ENCODE measurements at regions not wholly inside any gene's neighbourhood (a gene's known extent, or its start where the extent isn't known, plus 50 kb on each side); places are given as distances from the start of the nearest gene placed in this dataset.
"Not testable (repeated sequence)": the region's sequence is repeated elsewhere in the genome, so short reads cannot be mapped to it uniquely, and the experiment has no call there.

- no peak for DNase-seq
Measured at GRCh38 chr2:4762951-4763376, 929.2 kb upstream of the SOX11 start.

GRCh38 chr2:4765787-4766530, 926.2 kb upstream of the SOX11 start:
- DNase-seq, result no peak

DNA sequence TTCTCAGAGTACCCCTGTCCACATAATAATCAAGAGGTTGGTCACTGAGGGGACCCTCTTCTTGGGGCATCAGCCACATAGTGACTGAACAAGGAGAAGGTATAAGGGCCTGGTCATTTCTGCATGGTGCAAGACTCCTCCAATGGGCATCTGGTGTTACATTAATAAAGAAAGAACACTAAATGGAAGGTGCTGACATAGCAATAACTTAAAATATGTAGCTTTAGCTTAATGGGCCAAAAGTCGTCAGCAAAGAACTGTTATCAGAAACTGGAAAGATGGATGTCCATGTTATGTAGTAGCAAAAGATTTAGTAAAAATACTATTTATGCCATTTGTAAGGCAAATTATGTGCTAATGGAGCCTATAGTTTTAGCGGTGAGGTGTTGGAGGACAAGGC, 916.5 kb upstream of the SOX11 start:
- DNase-seq, result no peak

DNA sequence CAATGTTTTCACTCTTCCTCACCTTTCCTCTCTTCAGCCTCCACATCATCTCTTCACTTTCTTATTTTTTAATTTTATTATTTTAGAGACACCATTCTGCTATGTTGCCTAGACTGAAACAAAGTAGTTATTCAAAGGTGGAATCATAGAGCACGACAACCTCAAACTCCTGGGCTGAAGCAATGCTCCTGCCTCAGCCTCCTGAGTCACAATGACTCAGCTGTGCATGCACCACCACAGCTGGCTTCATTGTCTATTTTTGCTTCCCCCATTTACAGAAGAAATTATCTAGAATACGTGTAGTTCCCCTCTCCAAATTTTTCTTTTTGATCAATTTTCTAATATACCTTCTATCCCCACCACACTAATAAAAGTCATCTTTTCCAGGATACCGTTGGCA, 911.5 kb upstream of the SOX11 start:
- DNase-seq, result no peak

- DNase-seq, result no peak
Measured at GRCh38 chr2:4782647-4783046, 909.5 kb upstream of the SOX11 start.

DNA sequence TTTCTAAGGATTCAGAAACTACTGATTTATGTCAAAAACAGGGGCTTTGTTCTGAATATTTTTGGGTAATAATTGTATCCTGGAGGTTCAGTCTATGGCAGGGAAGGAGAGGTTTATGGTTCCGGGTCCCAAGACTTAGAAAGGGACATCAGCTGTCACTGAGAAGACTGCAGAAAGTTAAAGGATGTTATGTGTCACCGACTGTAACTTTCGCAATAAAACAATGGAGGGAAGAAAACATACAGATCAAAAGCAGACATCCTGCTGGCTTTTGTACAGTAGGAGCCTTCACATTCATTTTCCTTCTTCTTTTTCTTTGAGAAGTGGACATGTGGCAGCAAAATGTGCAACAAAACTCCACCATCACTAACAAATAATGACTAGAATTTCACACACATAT, 900.7 kb upstream of the SOX11 start:
- no peak for DNase-seq

GRCh38 chr2:4792126-4792525, 900.1 kb upstream of the SOX11 start:
- DNase-seq, result no peak

- DNase-seq, result no peak
Measured at GRCh38 chr2:4803396-4803795, 888.8 kb upstream of the SOX11 start.

GRCh38 chr2:4814137-4814536, 878.0 kb upstream of the SOX11 start:
- DNase-seq, result not testable (repeated sequence)

DNA sequence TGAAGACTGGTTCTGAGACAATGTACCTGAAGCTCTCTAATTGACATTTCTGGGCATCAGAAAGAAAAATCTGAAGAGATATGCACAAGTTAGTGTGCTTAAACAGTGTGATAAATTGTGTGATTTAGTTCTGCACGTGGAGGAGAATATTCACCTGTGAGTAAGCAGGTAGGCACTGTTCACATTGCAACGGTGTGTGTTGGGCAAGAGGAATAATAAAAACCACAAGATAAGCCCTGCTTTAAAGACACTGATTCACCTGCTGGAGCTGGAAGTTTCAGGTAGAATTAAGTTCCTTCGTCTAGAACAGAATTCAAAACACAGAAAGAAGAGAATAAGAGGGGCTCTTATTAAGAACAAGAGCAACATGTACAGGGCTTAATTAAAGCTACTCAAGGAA, 864.3 kb upstream of the SOX11 start:
- no peak for DNase-seq

GRCh38 chr2:4828682-4829374, 863.4 kb upstream of the SOX11 start:
- no peak for DNase-seq

GRCh38 chr2:4831751-4832150, 860.4 kb upstream of the SOX11 start:
- no peak for DNase-seq

DNA sequence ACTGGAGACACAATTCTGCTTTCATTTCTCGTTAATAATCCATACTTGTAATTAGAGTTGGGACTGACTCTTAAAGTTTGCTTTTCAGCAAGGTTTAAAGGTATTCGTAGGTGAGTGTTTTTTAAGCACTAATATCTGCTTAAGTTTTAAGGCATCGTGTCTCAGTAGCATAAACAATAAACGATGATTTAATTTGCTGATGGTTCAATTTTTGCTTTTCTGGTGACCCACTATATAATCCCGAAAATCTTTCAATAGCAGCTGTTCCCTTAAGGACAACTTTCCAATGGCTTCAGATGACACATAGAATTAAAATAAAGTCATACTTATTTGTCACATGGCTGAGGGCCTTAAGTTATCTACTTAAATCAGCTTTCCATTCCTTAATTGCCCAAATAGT, 859.5 kb upstream of the SOX11 start:
- DNase-seq, result no peak

DNA sequence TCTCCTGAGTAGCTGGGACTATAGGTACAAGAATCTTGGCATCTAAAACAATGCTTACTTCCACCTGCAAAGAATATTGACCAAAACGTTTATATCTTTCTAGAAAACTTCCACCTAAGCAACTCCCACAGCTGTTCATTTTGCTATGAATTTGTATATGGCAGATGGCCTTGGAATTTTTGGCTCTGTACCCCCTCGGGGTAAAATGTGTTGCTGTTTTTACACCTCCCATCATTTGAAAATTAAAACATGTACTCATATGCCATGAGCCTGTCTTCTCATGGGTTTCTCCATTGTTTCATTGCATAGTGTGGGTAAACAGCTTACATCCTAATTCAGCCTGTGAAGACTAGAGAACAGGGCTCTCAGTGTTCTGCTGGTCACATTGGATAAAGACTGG, 853.6 kb upstream of the SOX11 start:
- no peak for DNase-seq

DNA sequence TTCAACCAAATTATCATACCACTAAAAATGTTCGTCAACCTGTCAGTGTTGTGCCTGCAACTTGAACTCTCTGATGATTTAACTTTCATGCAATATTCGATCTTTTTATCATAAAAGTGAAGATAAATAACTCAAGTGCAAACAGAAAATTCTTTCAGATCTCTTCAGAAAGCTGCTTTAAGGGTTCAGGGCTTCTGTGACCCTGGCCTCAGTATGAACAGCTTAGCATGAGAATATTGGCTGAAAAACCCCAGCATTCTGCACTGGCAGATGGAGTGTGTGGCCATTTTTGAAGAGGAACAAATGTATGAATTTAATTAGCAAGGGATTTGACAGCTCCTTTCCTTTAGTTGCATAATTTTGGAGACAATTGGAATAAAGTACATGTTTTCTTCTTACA, 851.4 kb upstream of the SOX11 start:
- no peak for DNase-seq

- DNase-seq, result no peak
Measured at GRCh38 chr2:4844881-4845280, 847.3 kb upstream of the SOX11 start.

DNA sequence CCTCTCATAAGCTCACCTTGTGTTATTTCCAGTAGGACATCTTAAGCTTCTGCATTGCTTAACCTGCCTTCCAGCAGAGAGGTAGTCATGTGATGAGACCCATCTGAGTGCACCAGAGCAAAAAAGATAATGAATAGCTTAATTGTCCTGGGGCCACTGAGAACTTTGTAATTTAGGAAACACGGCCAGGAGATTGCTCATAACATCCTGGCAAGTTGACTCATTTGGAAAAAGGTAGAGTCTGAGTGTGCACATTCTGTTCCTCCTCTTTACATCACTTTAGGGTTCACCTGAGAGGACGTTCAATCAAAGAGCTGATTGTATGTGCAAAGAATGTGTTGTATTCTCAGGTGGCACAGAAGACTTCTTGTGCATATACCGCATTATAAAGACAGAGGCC, 830.2 kb upstream of the SOX11 start:
- DNase-seq, result no peak

- no peak for DNase-seq
Measured at GRCh38 chr2:4866198-4866597, 826.0 kb upstream of the SOX11 start.

- DNase-seq, result no peak
Measured at GRCh38 chr2:4868466-4868865, 823.7 kb upstream of the SOX11 start.

- DNase-seq, result no peak
Measured at GRCh38 chr2:4869154-4869553, 823.0 kb upstream of the SOX11 start.

GRCh38 chr2:4873364-4873763, 818.8 kb upstream of the SOX11 start:
- DNase-seq, result no peak

GRCh38 chr2:4873876-4874593, 818.1 kb upstream of the SOX11 start:
- no peak for DNase-seq

GRCh38 chr2:4882421-4882820, 809.8 kb upstream of the SOX11 start:
- DNase-seq, result no peak

DNA sequence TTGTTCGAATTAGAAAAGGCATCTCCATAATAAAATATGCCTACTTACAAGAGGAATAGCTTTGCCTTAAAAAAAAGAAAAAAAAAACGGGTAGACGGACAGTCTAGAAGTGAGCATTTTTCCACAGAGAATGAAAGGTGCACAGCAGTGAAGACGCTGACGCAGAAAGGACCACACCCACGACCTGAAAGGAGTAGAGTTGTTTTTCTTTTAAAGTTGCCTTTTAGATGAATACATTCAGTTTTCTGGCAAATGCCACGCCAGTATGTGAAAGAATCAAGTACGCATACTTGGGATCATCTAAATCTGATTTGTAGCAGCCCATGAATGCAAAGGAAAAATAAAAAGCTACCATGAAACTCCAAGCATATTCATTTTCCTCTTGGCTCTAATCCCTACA, 809.2 kb upstream of the SOX11 start:
- no peak for DNase-seq
